ENCODE measurements at regions not wholly inside any gene's neighbourhood (a gene's known extent, or its start where the extent isn't known, plus 50 kb on each side); places are given as distances from the start of the nearest gene placed in this dataset.

DNA sequence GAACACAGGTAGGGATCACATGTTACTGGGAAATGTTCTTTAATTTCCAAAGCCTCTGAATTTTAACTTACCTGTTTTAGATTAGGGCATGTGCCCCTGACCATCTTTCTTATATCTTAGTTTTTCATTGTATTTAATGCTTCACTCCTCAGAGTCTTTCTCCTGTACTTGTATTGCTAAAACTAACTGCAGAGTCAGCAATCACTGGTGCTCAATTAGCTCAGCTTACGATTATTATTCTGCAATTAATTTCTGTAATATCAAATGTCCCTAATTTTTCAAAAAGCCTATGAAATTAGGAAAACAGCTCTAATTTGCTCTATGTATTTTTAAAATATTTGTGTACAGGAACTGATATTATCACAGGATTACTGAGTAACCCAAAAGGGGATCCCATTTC is 693.2 kb upstream of the SLC8A1 start:
- Histone ChIP-seq H3K14ac (ENCODE audit: low read length) (no peak overlapping the region), H2AFZ (ENCODE audit: low read length) (no peak overlapping the region), H3K36me3 (replicated peaks in 1 of 2; ENCODE audit: control insufficient read depth in 2 of 2, insufficient read depth in 2 of 2, low read length in 2 of 2) (no peaks in the 10 kb centered on the region), H3K18ac (ENCODE audit: low read length) (no peak overlapping the region), H3K9me3 (replicated peaks in 1 of 2; ENCODE audit: control insufficient read depth in 2 of 2, insufficient read depth in 1 of 2, low read depth in 1 of 2, low read length in 2 of 2) (no peaks in the 10 kb centered on the region), H3K27me3 (ENCODE audit: control insufficient read depth in 3 of 3, insufficient read depth in 3 of 3, low read depth in 1 of 3, low read length in 3 of 3) (no peaks in the 10 kb centered on the region), H4K91ac (ENCODE audit: low read depth, low read length, poor library complexity) (no peak overlapping the region), H3K4me1 (ENCODE audit: control insufficient read depth in 2 of 2, insufficient read depth in 1 of 2, low read depth in 1 of 2, low read length in 2 of 2) (no peaks in the 10 kb centered on the region), H3K79me1 (ENCODE audit: low read depth, low read length) (no peaks in the 10 kb centered on the region), H3K4me2 (ENCODE audit: insufficient read depth, low read length, poor library complexity, severe bottlenecking) (no peak overlapping the region), H3K9ac (ENCODE audit: low read depth, low read length, poor library complexity) (no peak overlapping the region), H2AK5ac (ENCODE audit: low read depth, low read length) (no peak overlapping the region), H3K4me3 (ENCODE audit: low read length in 2 of 2) (no peak overlapping the region), H2BK12ac (ENCODE audit: low read length) (no peak overlapping the region), H2BK5ac (ENCODE audit: low read length) (no peak overlapping the region), H3K27ac (replicated peaks; ENCODE audit: low read length) (no peak overlapping the region), H2BK120ac (ENCODE audit: low read depth, low read length) (no peak overlapping the region), H4K8ac (ENCODE audit: low read depth, low read length) (no peak overlapping the region), H3K4ac (ENCODE audit: low read length) (no peak overlapping the region), H2BK15ac (ENCODE audit: low read length) (no peak overlapping the region), H3K23ac (ENCODE audit: low read depth, low read length, poor library complexity) (no peak overlapping the region)
- no CpG with 5 or more reads among the region's 1 CpG for WGBS, 2 donors (ENCODE audit: extremely low coverage in 2 of 2, insufficient read length in 2 of 2, insufficient replicate concordance in 1 of 2)
- no peak for DNase-seq (ENCODE audit: low spot score)

GRCh38 chr2:41149054-41149453 is 697.2 kb upstream of the SLC8A1 start:
- H4K91ac ChIP-seq (ENCODE audit: low read depth, low read length, poor library complexity) = no peak overlapping the region
- H2BK120ac ChIP-seq (ENCODE audit: low read depth, low read length) = no peak overlapping the region
- no peak overlapping the region for H2BK5ac ChIP-seq (ENCODE audit: low read length)
- no peak overlapping the region for H3K9ac ChIP-seq (ENCODE audit: low read depth, low read length, poor library complexity)
- H3K4me3 ChIP-seq (ENCODE audit: low read length in 2 of 2) = no peak overlapping the region
- no peak overlapping the region for H4K8ac ChIP-seq (ENCODE audit: low read depth, low read length)
- H3K4me2 ChIP-seq (ENCODE audit: insufficient read depth, low read length, poor library complexity, severe bottlenecking) = no peak overlapping the region
- no peaks in the 10 kb centered on the region for H3K27me3 ChIP-seq (ENCODE audit: control insufficient read depth in 3 of 3, insufficient read depth in 3 of 3, low read depth in 1 of 3, low read length in 3 of 3)
- no peak overlapping the region for H3K27ac ChIP-seq (replicated peaks; ENCODE audit: low read length)
- H3K4ac ChIP-seq (ENCODE audit: low read length) = no peak overlapping the region
- no peak overlapping the region for H2BK15ac ChIP-seq (ENCODE audit: low read length)
- no peak overlapping the region for H3K14ac ChIP-seq (ENCODE audit: low read length)
- no peaks in the 10 kb centered on the region for H3K79me1 ChIP-seq (ENCODE audit: low read depth, low read length)
- no peaks in the 10 kb centered on the region for H3K4me1 ChIP-seq (ENCODE audit: control insufficient read depth in 2 of 2, insufficient read depth in 1 of 2, low read depth in 1 of 2, low read length in 2 of 2)
- H2AK5ac ChIP-seq (ENCODE audit: low read depth, low read length) = no peak overlapping the region
- H3K36me3 ChIP-seq (replicated peaks in 1 of 2; ENCODE audit: control insufficient read depth in 2 of 2, insufficient read depth in 2 of 2, low read length in 2 of 2) = no peaks in the 10 kb centered on the region
- H3K23ac ChIP-seq (ENCODE audit: low read depth, low read length, poor library complexity) = no peak overlapping the region
- H3K18ac ChIP-seq (ENCODE audit: low read length) = no peak overlapping the region
- H3K9me3 ChIP-seq (replicated peaks in 1 of 2; ENCODE audit: control insufficient read depth in 2 of 2, insufficient read depth in 1 of 2, low read depth in 1 of 2, low read length in 2 of 2) = no peaks in the 10 kb centered on the region
- WGBS, 2 donors (ENCODE audit: extremely low coverage in 2 of 2, insufficient read length in 2 of 2, insufficient replicate concordance in 1 of 2) = no CpG with 5 or more reads among the region's 1 CpG
- no peak overlapping the region for H2AFZ ChIP-seq (ENCODE audit: low read length)
- no peak for DNase-seq (ENCODE audit: low spot score)
- no peak overlapping the region for H2BK12ac ChIP-seq (ENCODE audit: low read length)

- no peak overlapping the region for H3K27ac ChIP-seq (replicated peaks; ENCODE audit: low read length)
- H3K4me1 ChIP-seq (ENCODE audit: control insufficient read depth in 2 of 2, insufficient read depth in 1 of 2, low read depth in 1 of 2, low read length in 2 of 2) = no peaks in the 10 kb centered on the region
- H4K8ac ChIP-seq (ENCODE audit: low read depth, low read length) = no peak overlapping the region
- H3K14ac ChIP-seq (ENCODE audit: low read length) = no peak overlapping the region
- no peak overlapping the region for H2BK120ac ChIP-seq (ENCODE audit: low read depth, low read length)
- H3K9ac ChIP-seq (ENCODE audit: low read depth, low read length, poor library complexity) = no peak overlapping the region
- H2BK15ac ChIP-seq (ENCODE audit: low read length) = no peak overlapping the region
- no peak overlapping the region for H3K4ac ChIP-seq (ENCODE audit: low read length)
- H3K27me3 ChIP-seq (ENCODE audit: control insufficient read depth in 3 of 3, insufficient read depth in 3 of 3, low read depth in 1 of 3, low read length in 3 of 3) = no peaks in the 10 kb centered on the region
- no peak overlapping the region for H3K23ac ChIP-seq (ENCODE audit: low read depth, low read length, poor library complexity)
- no peak for DNase-seq (ENCODE audit: low spot score)
- no peaks in the 10 kb centered on the region for H3K79me1 ChIP-seq (ENCODE audit: low read depth, low read length)
- no peak overlapping the region for H3K18ac ChIP-seq (ENCODE audit: low read length)
- no peak overlapping the region for H4K91ac ChIP-seq (ENCODE audit: low read depth, low read length, poor library complexity)
- no peak overlapping the region for H3K4me2 ChIP-seq (ENCODE audit: insufficient read depth, low read length, poor library complexity, severe bottlenecking)
- no peak overlapping the region for H2BK5ac ChIP-seq (ENCODE audit: low read length)
- WGBS, 2 donors (ENCODE audit: extremely low coverage in 2 of 2, insufficient read length in 2 of 2, insufficient replicate concordance in 1 of 2) = no CpG with 5 or more reads among the region's 4 CpGs
- no peak overlapping the region for H2AFZ ChIP-seq (ENCODE audit: low read length)
- H3K4me3 ChIP-seq (ENCODE audit: low read length in 2 of 2) = no peak overlapping the region
- no peaks in the 10 kb centered on the region for H3K36me3 ChIP-seq (replicated peaks in 1 of 2; ENCODE audit: control insufficient read depth in 2 of 2, insufficient read depth in 2 of 2, low read length in 2 of 2)
- H2BK12ac ChIP-seq (ENCODE audit: low read length) = no peak overlapping the region
- no peaks in the 10 kb centered on the region for H3K9me3 ChIP-seq (replicated peaks in 1 of 2; ENCODE audit: control insufficient read depth in 2 of 2, insufficient read depth in 1 of 2, low read depth in 1 of 2, low read length in 2 of 2)
- no peak overlapping the region for H2AK5ac ChIP-seq (ENCODE audit: low read depth, low read length)
These were observed 699.9 kb upstream of the SLC8A1 start for GRCh38 chr2:41151746-41152145.

- H3K27ac ChIP-seq (replicated peaks; ENCODE audit: low read length) = no peak overlapping the region
- H3K4ac ChIP-seq (ENCODE audit: low read length) = no peak overlapping the region
- no peak overlapping the region for H2BK12ac ChIP-seq (ENCODE audit: low read length)
- no peak overlapping the region for H4K8ac ChIP-seq (ENCODE audit: low read depth, low read length)
- DNase-seq (ENCODE audit: low spot score) = no peak
- no peak overlapping the region for H3K9ac ChIP-seq (ENCODE audit: low read depth, low read length, poor library complexity)
- no peak overlapping the region for H3K18ac ChIP-seq (ENCODE audit: low read length)
- H3K36me3 ChIP-seq (replicated peaks in 1 of 2; ENCODE audit: control insufficient read depth in 2 of 2, insufficient read depth in 2 of 2, low read length in 2 of 2) = no peaks in the 10 kb centered on the region
- no peak overlapping the region for H4K91ac ChIP-seq (ENCODE audit: low read depth, low read length, poor library complexity)
- H3K4me3 ChIP-seq (ENCODE audit: low read length in 2 of 2) = no peak overlapping the region
- no peak overlapping the region for H2BK120ac ChIP-seq (ENCODE audit: low read depth, low read length)
- no peak overlapping the region for H2BK5ac ChIP-seq (ENCODE audit: low read length)
- no peak overlapping the region for H2AK5ac ChIP-seq (ENCODE audit: low read depth, low read length)
- H3K4me2 ChIP-seq (ENCODE audit: insufficient read depth, low read length, poor library complexity, severe bottlenecking) = no peak overlapping the region
- H3K27me3 ChIP-seq (ENCODE audit: control insufficient read depth in 3 of 3, insufficient read depth in 3 of 3, low read depth in 1 of 3, low read length in 3 of 3) = no peaks in the 10 kb centered on the region
- no peak overlapping the region for H3K23ac ChIP-seq (ENCODE audit: low read depth, low read length, poor library complexity)
- H2AFZ ChIP-seq (ENCODE audit: low read length) = no peak overlapping the region
- H2BK15ac ChIP-seq (ENCODE audit: low read length) = no peak overlapping the region
- no peaks in the 10 kb centered on the region for H3K9me3 ChIP-seq (replicated peaks in 1 of 2; ENCODE audit: control insufficient read depth in 2 of 2, insufficient read depth in 1 of 2, low read depth in 1 of 2, low read length in 2 of 2)
- no peaks in the 10 kb centered on the region for H3K4me1 ChIP-seq (ENCODE audit: control insufficient read depth in 2 of 2, insufficient read depth in 1 of 2, low read depth in 1 of 2, low read length in 2 of 2)
- H3K79me1 ChIP-seq (ENCODE audit: low read depth, low read length) = no peaks in the 10 kb centered on the region
- H3K14ac ChIP-seq (ENCODE audit: low read length) = no peak overlapping the region
These were observed 700.4 kb upstream of the SLC8A1 start for GRCh38 chr2:41152318-41152717.
